Suprapubic skin (tissue), 4 donors: ENCODE measurements at regions not wholly inside any gene's neighbourhood (a gene's known extent, or its start where the extent isn't known, plus 50 kb on each side); places are given as distances from the start of the nearest gene placed in this dataset.

Source experiments
- CTCF ChIP-seq, 2 donors: fragments of 200-600 bp in 1 of 2; fragments of 450-650 bp in 1 of 2; sonication (generic) in 1 of 2; IDR thresholded peaks; one replicate each; pipeline ENCODE4 v1.5.1; 2016 to 2019; ENCODE audit warnings: antibody characterized with exemption in 2 of 2, mild to moderate bottlenecking in 1 of 2, moderate library complexity in 1 of 2
- EP300 ChIP-seq: sonication (generic); formaldehyde crosslinking; IDR thresholded peaks from one replicate; pipeline ENCODE4 v1.6.1; 2017; ENCODE audit warnings: antibody characterized with exemption
- POLR2AphosphoS5 ChIP-seq, 3 donors: sonication (generic); formaldehyde crosslinking; IDR thresholded peaks; one replicate each; pipeline ENCODE4 v1.6.1; 2017; ENCODE audit warnings: antibody characterized with exemption in 3 of 3

GRCh38 chr2:39584283-39584965, 81.3 kb upstream of the TMEM178A start:
- no peak for TF ChIP-seq CTCF (IDR thresholded peaks at IDR 0.05)
- no peak for TF ChIP-seq POLR2AphosphoS5 (IDR thresholded peaks at IDR 0.05)
- TF ChIP-seq EP300, result no peak
